HG02885 (cell line): ENCODE measurements at regions not wholly inside any gene's neighbourhood (a gene's known extent, or its start where the extent isn't known, plus 50 kb on each side); places are given as distances from the start of the nearest gene placed in this dataset.

Source experiments
- ATAC-seq: cut with Tn5 transposase; IDR thresholded peaks from one replicate; pipeline ENCODE4 v1.9.1; 2021; ENCODE audit warnings: mild to moderate bottlenecking; ENCODE audit not compliant: unreplicated experiment, poor library complexity

DNA sequence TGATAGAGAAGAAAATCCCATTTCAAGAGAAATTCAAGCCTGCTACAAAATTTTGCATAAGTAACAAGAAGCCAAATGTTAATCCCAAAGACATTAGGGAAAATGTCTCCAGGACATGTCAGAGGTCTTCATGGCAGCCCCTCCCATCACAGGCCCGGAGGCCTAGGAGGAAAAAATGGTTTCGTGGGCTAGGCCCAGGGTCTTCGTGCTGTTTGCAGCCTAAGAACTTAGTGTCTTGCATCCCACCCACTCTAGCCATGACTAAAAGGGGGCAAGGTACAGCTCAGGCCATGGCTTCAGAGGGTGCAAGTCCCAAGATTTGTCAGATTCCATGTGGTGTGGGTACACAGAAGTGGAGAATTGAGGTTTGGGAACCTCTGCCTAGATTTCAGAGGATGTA lies 57.8 kb upstream of the TAPT1 start:
- ATAC-seq = no peak

DNA sequence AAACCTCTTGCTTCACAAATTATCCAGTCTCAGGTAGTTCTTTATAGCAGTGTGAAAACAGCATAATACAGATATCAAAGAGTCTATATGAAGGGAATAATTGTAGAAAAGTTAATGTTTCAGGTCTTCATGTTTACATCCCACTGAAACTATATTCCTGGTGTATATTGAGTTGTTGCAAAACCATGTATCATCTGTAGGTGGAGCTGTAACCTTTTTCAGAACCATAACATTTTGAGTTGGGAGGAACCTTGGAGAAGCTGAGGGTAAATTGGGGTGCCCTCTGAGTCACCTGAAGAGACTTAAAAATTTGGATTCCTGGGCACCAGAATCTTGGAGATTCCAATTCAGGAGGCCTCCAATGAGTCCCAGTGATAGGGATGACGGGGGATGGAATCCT lies 51.9 kb upstream of the TAPT1 start:
- ATAC-seq = no peak
